DMS 273 treated with DMSO at 0.1 percent for 48 hours (cell line): ENCODE measurements at regions not wholly inside any gene's neighbourhood (a gene's known extent, or its start where the extent isn't known, plus 50 kb on each side); places are given as distances from the start of the nearest gene placed in this dataset.

ENCODE experiments used
- DNase-seq: peaks from one replicate; lab custom pipeline; 2025; lab: John Stamatoyannopoulos, UW

DNA sequence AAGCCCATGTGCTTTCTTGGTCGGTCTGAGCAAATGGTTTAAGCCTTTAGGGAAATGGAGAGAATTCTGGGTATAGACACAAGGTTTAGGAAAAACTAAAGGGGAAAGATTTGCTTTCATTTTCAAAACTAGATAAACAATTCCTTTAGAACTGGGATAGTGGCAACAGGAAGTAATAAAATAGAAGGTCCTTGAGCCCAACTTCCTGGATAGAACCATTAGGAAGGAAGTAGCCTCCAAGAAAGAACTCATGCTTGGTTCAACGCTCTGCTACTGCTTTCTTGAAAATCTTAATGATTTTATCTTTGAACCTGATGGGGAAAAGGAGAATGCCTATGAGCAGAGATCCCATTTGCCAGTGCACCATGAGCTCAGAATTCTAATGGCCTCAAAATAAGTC is 147.0 kb upstream of the THRB start:
- no peak for DNase-seq

DNA sequence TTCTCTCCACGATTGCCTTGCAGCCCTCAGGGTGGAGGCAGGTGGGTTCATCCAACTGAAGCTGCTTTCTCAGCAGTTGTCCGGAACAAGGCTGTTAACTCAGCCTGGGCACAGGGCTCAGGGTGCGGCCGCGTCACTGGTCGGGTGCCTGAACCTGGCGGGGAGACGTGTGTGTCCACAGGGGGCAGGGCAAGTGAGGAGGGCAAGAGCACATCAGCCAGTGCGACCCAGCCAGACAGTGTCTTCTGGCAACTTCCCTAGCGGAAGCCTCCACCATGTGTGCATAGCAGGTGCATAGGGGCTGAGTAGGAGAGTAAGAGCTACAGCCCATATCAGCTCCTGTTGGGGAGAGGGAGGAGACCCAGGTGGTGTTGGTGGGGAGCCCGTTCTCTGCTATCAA is 150.4 kb upstream of the THRB start:
- no peak for DNase-seq

DNA sequence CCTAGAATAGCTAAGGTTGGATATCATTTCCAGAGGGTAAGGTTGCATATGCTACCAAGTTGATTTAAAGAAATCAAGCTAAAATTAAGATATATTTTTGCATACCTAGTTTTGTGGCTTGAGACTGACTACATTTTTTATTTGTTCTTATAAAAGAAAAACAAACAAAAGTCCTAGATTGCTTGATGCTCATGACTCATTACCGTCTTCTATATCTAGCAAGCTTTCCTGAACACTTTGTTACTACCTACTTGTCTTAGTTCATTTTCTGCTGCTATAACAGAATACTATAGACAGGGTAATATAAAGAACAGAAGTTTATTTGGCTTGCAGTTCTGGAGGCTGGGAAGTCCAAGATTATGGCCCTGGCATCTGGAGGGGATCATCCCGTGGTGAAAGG is 152.1 kb upstream of the THRB start:
- no peak for DNase-seq

DNA sequence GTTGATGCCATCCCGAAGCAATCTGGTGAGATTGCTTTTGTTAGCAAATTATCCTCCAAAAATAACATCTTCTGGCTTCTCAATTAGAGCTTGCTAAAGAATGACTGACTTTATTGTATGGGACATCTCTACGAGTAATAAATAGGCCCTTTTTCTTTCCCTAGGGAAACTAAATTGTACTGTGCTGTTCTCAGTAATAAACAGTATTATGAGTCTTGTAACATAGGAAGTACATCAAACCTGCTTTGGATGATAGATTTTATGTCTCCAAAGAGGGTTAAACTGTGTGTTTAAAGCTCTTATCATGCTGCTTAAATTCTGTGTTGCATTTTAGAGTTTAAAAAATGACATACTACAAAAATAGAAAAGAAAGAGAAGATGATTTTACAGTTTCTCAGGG is 153.4 kb upstream of the THRB start:
- DNase-seq = no peak

DNA sequence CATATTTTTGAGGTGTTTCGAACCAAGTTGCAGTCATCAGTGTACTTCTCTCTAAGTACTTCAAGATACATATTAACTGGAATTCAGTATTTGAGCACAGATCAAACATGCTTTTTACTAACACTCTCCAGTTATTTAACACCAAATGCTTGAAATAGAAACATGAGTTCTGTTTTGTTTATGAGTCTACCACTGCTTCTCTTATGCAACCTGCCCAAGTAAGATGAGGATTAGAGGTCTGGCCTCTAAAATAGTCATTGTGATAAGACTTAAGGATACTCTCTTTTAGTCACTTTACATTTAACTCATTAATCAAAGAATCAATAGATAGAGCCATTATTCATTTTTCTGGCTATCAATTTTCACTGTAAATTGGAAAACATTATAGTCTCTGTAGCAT is 156.2 kb upstream of the THRB start:
- no peak for DNase-seq

DNA sequence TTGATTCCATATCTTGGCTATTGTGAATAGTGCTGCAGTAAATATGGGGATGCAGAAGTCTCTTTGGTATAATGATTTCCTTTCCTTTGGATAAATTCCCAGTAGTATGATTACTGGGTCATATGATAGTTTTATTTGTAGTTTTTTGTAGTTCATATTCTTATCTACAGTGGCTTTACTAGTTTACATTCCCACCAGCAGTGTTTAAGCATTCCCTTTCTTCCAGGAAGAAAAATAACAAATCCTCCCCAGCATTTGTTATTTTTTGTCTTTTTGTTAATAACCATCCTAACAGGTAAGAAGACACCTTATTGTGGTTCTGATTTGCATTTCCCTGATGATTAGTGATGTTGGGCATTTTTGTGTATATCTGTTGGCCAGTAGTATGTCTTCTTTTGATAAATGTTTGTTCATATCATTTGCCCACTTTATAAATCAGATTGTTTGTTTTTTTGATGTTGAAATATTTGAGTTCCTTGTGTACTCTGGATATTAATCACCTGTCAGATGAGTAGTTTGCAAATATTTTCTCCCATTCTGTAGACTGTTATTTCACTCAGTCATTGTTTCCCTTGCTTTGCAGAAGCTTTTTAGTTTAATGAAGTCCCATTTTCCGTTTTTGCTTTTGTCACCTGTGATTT is 163.3 kb upstream of the THRB start:
- DNase-seq = no peak

DNA sequence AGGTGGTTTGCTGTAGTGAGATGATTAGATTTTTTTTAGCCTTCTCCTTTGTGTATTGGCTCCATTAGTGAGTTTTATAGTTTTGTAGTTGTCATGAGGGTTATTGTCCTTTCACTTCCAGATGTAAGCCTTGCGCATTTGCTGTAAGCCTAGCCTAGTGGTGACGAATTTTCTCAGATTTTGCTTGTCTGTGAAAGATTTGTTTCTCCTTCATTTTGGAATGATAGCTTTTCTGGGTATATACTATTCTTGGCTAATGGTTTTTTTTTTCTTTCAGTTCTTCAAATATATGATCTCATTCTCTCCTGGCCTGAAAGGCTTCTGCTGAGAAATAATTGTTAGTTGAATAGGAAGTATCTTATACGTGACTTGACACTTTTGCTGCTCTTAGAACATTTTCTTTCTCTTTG is 166.5 kb upstream of the THRB start:
- DNase-seq = no peak

DNA sequence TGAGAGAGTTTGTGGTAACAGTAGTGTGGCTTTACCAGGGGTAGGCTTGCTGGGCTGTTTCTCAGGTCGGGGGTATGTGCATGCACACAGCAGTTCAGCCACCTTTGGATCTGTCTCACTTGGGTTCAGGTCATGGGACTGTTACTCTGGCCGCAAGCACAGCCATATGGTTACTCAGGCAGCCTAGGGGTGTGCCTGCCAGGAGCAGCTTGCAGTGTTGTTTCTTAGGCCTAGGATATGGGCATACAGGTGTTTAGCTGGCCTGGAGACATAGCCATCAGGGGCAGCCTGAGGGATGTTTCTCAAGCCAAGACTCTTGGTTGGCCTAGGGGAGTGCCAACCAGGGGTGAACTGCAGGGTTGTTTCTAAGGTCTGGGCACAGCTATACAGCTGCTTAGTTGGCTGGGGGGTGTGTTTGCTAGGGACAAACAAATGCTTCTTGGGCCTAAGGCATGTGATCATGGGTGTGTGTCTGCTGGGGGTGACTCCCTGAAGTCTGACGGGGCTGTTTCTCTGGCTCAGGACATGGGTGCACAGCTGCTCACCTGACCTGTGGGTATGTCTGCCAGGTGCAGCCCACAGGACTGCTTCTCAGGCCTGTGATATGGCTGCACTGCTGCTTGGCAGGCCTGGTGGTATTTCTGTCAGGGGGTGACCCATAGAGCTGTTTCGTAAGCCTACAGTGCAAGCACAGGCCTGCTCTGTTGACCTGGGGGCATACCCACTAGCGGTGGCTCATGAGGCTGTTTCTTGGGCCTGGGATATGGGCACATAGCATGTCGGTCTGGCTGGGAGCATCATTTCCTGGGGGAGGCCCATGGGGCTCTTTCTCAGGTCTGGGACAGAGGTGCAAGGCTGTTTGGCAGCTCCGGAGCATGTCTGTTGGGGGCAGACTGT is 168.0 kb upstream of the THRB start:
- no peak for DNase-seq

DNA sequence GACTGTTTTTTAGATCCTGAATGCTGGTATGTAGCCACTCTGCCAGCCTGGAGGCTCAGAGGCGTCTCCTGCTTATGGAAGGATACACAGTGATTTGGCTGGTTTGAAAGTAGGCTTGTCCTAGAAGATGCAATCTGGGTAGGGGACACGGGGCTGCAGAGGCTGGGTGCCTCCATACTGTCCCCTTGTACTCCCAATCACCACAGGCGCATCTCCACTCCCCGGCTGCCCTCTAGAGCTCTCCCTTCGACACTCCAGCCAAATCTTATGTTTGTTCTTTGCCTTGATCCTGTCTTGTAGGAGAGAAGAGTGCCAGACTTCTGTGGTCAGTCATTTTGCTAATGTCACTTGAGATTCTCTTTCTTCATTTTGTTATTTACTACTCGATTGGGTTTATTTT is 168.8 kb upstream of the THRB start:
- no peak for DNase-seq

DNA sequence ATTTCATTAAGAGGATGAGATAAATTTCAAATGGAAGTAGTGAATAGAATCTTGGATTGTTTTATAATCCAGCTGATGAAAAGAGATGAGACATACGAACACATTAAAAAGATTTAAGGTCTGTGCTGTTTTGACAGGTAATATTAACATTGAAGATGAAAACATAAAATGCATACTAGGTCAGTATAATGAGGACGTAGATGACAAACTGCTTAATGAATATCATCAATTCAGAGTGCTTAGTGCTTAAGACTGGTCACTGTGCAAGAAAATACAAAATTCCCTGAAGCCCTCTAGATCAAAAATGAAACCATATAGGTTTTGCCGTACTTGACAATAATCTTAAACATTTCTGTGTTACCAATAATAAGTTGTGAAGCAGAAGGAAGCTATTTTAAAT is 173.4 kb upstream of the THRB start:
- DNase-seq = no peak

DNA sequence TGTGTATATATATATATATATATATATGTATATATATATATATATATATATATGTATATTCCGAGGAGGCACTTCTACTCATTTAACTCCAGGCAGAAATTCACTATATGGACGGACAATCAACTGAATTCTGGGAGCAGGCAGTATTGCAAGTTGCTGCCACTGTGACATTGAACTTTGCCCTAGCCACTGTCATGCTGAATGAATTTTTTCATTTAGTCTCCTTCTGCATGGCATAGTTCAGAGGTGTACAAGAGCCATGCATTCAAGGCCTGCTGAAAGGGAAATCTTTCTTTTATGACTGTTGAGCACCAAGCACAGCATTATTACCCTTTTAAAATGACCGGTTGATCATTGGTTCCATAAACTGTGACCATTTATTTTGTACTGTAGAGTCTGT is 176.2 kb upstream of the THRB start:
- no peak for DNase-seq

DNA sequence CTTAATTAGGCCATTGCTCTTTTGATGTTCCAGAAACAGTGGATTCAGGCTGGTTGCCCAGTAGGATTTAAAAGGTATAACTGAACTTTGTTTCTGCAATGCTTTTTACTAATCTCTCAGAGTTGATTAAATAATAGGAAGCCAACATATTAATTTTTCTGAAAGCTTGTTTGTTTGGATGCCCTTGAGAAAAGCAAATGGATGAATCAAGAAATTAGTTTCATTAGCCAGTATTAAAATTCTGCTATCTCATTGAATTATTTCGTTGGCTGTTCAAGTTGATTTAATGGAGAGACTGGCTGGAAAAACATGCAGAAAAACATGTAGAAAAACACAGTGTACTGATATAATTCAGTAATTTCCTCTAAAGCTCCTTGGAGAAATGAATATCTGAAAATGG is 178.9 kb upstream of the THRB start:
- no peak for DNase-seq

DNA sequence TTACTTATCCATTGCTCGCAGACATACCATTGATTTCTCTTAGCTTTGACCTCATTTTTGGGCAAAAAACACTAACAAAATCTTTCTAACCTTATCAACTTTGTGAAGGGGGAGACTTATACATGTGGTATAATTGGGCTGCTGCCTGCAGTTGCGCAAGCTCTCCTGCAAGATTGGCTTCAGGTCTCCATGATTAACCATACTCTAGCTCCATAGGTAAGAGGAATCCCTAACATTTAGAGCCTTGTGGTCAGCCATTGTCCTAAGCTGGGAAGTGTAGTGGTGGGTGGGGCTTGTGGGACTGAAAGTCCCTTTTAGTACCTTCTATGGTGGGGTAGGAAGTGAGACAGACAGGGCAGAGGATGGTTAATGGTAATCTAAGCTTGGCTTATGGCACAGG is 179.6 kb upstream of the THRB start:
- DNase-seq = no peak

DNA sequence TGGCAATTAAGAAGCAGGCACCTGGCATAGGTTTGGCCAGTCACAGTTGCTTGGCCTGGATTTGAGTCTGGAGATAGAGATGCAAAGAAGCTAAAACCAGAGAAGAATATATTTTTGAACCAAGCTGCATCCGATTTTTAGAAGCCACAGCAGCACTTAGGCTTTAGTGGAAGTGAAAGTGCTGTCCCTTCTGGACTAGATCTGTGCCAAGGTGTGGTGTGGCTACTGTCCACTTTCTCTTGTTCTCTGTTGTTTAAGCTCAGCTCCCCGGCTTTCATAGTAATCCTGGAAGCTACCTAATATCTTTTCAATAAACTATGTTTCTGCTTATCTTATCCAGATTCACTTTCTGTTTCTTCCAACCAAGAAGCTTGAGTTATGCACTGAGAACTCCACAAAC is 183.4 kb upstream of the THRB start:
- DNase-seq = no peak

DNA sequence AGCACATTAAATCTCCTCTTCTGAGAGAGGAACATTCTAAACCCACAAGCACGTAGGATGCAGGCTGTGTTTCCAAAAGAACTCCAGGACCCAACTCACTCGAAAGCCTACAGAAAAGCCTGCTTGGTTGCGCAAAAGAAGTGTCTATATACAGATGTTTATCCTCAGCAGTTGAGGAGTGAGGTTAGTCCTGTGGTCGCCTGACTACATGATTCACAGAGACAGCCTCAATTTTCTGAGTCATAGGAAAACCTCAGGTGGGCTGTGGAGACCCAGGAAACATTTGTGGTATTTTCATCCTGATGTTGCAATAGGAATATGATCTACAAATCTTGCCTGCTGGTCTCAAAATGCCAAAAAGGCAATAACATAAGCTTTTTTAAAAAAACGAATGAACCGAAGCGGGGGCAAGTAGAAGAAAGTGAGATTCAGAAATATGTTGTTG is 183.8 kb upstream of the THRB start:
- no peak for DNase-seq

DNA sequence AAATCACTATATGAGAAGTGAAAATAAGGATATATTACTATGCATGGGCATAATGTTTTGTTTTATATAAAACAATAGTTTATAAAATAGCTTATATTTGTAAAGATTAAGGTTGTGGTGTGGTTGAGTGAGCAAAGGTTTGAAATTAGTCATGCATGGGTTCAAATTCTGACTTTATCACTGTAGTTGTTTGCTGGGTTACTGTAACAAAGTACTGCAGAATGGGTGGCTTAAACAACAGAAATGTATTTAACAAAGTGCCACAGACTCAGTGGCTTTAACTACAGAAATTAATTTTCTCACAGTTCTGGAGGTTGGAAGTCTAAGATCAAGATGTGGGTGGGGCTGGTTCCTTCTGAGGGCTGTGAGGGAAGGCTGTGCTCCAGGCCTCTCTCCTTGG is 184.8 kb upstream of the THRB start:
- no peak for DNase-seq

DNA sequence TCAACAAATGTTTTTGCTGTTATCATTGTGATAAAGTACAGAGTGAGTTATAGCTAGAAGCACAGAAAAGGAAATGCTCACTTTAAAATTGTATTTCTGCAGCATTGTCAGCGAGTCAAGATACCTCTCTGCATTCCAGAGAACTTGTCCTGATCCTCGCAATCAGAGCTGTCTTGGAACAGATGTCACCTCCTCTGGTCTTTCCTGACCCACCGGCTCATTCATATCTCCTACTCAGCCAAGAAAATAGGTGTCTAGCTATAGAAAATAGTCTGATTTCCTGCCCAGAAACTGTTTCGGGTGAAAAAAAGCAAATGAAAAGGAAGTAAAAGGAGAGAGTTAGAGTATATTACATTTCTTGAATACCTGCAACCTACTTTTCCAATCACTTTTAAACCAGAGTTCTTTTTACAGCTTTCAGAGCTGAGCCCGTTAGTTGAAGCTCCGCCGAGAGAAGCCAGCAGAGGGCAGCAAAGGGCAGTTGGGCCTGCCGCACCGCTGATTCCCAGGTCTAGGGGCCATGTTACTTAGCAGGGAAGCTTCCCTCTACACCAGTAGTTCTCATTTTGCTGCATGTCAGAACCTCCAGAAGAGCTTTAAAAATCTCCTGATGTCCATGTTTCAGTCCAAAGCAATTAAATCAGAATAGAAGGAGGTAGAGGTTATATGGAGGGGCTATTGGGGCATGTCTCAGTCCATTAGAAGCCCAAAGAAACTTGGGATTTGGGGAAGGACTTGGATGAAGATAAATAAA is 185.7 kb upstream of the THRB start:
- no peak for DNase-seq

DNA sequence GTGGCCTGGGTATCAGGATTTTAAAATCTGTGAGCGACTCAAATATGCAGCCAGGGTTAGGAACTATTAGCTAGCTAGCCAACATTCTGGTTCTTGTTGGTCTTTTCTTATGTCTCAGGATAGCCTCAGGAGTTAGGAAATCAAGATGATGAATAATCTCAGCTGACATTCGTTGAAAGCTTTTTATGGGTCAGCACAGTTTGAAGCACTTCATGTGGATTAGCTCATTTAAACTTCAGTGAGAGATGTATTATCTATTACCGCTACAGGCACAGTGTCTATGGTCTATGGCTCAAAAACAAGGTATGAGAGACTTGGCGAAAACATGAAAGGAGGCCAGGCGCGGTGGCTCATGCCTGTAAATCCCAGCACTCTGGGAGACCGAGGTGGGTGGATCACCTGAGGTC is 187.5 kb upstream of the THRB start:
- no peak for DNase-seq

DNA sequence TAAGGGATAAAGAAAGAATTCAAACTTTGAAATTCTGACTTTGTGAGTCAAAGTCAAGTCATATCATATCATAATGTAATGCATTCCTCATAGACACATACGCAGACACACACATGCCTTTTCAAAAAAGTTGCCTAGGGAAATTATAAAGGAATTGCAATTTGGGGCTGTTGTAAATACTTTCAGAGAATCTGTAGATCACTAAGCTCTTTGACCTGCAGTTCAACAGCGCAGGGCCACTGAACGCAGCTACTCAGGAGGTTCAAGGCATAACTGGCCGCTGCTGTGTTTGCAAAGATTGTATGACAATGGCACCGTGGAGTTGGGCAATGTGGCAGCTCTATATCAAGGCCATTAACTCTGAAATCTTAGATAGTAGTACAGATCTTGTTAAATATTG is 188.4 kb upstream of the THRB start:
- DNase-seq = no peak

DNA sequence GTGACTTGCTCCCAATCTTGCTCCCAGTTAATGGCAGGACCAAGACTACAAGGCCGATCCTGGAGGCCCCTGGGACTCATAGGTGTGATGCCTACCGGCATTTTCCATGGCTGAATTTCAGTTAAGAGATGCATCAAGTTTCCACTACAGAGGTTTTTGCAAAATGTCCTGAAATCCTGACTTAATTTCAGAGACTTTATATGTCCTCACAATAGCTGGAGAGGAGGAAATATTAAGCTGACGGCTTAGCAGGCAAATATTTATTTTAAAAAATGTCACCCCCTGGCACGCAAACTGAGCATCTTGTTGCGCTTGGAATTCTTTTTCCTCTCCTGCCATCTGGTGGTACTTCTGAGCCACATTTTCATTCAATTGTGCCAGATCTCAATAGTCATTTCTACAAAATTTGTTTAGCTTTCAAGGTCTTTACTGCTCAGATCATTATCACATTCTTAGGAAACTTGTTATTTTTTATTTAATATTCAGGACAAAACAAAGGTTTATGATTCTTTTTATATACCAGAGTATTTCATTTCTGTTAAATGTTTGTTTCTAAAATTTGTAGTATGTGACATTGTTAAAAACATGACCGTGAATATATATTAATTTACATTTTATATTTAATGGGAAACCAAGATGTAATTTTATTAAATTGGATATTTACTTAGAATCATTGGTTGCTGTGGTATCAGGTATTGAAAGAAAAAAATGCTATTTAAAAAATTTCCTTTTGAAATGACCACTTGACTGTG is 189.2 kb upstream of the THRB start:
- no peak for DNase-seq

DNA sequence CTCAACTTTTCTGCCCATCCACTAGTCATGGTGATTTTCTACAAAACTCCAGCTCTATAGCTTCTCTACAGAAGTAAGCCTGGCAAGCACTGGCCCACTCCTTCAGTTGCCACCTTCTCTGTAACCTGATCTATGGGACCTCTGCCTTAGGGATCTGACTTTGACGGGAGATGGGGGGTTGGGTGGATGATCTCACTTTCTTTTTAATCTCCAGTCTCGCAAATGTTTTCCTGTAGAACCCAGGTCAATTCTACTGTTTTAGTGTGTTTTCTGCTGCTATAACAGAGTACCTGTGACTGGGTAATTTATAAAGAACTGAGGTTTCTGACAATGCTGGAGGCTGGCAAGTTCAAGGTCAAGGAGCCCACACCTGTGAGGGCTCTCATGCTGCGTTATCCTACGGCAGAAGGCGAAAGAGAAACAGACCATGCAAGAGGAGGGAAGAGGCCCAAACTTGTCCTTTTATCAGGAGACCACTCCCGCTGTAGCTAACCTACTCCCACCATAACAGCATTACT is 189.9 kb upstream of the THRB start:
- no peak for DNase-seq

DNA sequence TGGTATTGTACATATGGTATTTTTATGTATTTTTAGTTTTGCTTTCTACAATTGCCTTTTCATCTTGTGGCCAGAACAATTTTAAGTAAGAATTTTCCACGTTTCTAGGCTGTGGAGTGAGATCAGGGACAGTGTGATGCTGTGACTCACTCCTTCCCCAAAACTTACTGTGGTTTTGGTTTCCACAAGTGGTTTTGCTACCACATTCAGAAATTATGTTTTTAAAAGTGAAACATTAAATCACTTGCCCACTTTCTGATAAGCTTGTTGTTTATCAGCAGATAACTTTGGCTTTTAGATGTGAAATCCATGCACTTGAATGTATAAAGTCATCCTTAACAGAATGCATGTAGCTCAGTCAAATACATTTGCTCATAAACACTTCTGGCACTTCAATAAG is 192.2 kb upstream of the THRB start:
- DNase-seq = no peak
